NCI-H146 (cell line): ENCODE measurements at regions not wholly inside any gene's neighbourhood (a gene's known extent, or its start where the extent isn't known, plus 50 kb on each side); places are given as distances from the start of the nearest gene placed in this dataset.

Source experiments
- DNase-seq: peaks from one replicate; lab custom pipeline; 2025; lab: John Stamatoyannopoulos, UW

DNA sequence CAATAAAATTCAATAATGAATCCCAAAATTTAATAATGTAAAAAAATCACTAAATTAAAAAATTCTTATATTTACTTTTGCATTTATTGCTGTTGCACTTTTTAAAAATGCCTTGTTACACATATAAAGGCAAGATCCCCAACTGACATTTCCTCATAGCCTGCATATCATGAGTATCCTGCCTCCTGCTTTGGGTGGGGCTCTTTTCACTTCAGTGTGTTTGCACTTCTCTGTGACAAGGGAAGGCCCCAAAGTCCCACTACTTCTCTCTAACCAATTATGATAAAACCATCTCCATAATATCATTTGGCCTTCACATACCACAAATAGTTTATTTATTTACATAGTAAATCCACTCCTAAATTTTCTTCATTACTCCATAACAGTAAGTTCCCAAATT is 446.1 kb upstream of the MARCKS start:
- no peak for DNase-seq

DNA sequence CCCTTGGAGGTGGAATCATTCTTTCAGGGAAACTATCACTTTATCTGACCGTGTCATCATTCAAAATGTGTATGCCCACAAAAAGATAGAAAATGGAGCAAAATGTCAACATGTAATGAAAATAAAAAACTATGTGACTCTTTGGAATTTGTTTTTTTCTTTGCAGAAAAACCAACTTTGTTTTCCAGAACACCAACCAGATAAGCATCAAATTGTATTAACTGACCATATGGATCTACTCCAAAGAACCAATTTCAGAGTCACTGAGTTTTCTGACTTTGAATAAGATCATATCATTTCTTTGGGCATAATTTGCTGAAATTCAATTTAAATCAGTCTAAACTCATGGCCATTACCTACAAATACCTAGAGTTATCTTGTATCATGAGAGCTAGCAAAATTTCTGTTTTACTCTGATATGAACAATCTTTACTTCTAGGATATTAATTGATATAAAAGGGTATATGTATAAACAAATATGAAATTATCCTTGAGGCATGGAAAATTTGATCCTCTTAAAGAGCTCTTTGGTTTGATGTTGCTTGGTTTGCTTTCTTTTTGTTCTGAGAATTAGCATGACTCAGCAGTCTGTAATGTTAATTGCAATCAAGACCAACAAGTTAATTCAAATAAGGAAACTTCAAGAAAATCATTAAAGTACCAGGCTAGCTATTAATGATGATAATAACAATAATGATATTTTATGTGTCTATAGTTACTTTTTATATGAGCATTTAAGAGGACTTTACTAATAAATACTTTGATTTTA is 444.4 kb upstream of the MARCKS start:
- no peak for DNase-seq

- peak; percentile 64 for DNase-seq
Observed at GRCh38 chr6:113414511-113414910, 442.6 kb upstream of the MARCKS start.

DNA sequence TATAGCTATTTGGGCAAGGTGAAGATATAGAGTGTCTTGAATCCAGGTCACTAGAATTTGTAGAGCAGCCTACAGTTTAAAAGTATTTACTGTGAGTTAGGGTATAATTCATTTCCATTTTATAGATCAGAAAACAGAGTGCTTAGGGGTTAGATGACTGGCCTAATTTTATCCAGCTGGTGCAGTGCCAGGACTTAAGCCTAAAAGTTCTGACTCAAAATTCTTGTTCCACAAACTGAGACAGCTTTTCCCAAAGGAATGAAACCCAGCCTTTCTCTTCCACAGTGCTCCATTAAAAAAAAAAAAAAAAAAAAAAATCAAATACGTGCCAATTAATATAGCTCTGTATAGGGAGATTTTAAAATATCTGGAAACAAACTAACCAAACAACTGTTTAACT is 441.0 kb upstream of the MARCKS start:
- DNase-seq, result no peak

DNA sequence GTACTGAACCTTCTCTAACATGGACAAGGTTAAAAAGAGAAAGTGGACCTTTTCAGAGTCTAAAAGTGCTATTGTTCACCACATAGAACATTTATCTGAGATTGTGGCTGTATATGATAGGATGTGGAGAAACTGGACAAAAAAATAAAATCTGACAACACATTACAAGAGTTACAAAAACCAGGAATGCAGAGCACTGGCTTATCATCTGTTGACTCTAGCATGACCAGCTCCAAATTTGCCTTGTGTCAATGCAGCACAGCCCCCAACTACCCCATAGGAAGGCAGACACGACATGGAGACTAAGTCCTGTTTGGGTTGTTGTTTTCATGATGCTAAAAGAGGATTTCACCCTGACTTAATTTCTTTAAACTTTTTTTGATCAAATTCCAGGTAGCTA is 436.9 kb upstream of the MARCKS start:
- DNase-seq, result no peak

- no peak for DNase-seq
Observed at GRCh38 chr6:113421997-113422396, 435.1 kb upstream of the MARCKS start.

DNA sequence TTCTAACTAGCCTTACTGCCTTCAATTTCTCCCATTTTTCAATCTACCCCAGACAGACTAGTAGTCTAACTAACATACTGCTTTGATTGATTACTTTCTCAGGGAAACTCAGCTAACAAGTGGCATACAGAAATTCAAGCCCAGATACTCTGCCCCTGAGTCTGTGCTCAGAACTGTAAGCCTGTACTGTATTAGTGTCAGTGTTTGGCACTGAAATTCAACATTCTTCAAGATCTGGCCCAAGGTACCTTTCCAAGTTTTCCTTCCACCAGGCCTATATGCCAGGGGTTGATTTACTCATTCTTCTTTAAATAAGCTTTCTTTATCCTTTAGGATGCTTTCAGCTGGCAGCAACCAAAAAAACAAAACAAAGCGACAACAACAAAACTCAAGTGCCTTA is 433.2 kb upstream of the MARCKS start:
- DNase-seq, result no peak

DNA sequence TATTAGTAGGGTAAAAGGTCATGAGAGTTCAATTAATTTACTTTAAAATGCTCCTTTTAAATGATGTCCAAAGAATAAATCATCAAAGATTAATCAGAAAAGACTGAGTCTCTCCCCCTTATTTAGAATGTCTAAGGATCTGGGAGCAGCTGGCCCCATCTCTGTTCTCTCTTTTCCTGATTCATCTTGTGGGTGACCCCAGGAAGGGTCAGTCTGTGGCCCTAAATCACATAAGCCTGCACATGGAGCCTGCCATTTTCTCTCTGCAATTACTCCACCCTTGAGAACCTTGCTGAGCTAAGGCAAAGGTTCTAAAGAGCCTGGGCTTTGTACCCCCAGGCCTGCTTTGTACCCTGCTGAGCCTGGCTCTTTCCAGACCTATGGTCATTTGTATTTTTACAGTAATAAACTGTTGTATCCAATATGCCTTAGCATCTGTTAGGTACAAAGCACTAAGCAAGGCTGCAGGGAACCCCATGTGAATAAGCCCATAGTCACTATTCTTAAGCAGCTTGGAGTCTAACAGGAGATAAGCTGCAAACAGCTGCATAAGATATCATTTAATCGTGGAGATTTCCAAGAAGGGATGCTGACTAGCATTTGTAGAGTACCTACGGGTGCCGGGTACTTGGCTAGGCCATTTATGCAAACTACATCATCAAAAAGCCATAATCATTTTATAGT is 431.0 kb upstream of the MARCKS start:
- no peak for DNase-seq

- DNase-seq, result no peak
Observed at GRCh38 chr6:113427617-113428016, 429.5 kb upstream of the MARCKS start.

DNA sequence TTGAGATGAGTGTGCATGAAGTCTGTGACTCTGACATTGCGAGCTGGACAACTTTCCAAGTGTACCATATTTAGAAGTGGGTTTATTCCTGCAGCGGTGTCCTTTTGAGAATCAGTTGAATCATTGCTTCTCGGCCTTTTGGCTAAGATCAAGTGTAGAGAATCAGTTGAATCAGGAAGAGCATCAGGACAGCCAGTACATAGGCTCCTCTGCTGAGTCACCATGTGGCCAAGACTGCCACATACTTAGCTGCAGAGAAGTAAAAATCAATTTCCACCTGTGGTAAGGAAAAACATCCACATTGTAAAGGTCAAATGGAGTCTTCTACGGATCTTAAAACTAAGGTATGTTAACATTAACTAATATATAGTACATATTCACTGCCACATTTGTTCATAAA is 428.4 kb upstream of the MARCKS start:
- DNase-seq, result no peak

DNA sequence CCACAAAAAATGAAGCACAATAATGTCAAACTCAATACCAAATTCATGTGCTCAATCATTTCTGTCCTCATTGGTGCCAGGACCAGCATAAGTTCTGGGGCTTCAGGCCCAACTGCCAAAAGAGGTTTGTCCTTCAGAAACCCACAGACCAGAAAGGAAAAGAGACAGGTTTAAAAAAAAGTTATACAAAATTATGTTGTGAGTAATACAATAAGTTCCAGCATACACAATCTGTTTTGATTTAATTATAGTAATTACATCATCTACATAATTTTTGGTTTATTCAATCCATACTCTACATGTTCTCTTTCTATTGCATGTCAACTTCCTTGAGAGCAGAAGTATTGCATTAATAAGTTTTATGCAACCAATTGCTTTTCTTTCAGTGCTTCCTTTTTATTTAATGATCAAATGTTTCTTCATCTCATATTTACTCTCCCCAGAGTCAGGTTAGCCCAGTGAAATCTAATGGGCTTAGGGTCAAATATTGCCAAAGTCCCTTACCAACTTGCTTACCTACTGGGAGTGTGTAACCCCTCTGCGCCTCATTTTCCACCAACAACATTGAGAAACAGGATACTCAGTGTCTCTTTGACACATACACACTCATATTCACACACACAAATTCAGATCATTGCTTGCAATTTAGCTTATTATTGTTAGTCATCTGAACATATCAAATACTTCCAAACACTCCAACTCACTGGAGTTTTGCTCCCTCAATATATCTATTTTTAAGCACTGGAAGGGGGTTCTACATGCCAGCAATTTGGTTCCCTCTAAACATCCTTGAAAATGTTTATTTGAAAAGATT is 424.4 kb upstream of the MARCKS start:
- DNase-seq, result no peak

DNA sequence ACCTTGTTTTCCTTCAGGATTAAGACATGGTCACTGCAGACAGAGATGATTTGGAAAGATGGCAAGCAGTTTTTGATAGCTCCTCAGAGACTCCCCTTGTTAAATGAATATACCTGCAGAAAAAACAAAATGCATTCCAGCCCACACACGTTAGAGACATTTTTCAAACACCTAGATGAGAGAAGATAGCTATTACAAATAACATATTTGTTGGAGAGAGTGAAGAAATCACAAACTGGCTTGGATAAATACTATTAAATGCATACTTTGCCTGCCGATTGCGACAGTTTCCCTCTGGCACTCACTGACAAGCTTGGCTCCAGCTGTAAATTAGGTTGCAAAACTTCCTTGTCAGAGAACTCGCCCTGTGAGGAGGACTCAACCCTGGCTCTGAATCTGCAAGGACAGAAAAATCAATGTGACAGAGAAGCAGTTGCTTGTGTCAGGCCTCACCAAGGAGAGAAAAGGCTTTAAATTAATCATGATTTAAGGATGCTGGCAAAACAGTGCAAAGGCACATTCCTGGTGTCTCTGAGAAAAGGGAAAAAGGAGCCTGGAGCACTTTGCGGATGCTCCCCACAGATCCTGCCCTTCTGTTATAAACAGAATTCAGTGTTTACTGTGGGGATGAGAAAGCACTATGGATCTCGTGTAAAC is 423.7 kb upstream of the MARCKS start:
- DNase-seq, result no peak

GRCh38 chr6:113434641-113435040 is 422.5 kb upstream of the MARCKS start:
- no peak for DNase-seq

GRCh38 chr6:113437566-113437965 is 419.6 kb upstream of the MARCKS start:
- no peak for DNase-seq

GRCh38 chr6:113439866-113440265 is 417.3 kb upstream of the MARCKS start:
- no peak for DNase-seq

- peak; percentile 89 for DNase-seq
Observed at GRCh38 chr6:113442040-113442439, 415.1 kb upstream of the MARCKS start.

- DNase-seq, result no peak
Observed at GRCh38 chr6:113445201-113445600, 411.9 kb upstream of the MARCKS start.

GRCh38 chr6:113447088-113447831 is 409.9 kb upstream of the MARCKS start:
- DNase-seq, result no peak

DNA sequence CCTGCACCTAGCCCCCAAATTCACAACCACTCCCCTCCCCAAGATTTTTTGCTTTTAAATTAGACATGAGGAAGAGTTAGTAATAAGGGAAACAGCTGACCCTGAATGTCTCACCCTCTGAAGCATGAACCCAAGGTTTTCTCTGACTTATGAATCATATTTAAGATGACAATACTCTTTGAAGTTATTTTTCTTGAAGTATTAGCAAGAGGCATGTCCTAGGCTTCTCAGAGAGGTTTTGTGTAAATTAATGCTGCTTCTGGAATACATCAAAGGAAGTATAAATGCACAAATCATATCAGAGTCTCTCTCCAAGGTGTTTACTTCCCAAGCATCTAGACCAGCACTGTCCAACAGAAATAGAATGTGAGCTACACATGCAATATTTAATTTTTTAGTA is 408.1 kb upstream of the MARCKS start:
- DNase-seq, result no peak

DNA sequence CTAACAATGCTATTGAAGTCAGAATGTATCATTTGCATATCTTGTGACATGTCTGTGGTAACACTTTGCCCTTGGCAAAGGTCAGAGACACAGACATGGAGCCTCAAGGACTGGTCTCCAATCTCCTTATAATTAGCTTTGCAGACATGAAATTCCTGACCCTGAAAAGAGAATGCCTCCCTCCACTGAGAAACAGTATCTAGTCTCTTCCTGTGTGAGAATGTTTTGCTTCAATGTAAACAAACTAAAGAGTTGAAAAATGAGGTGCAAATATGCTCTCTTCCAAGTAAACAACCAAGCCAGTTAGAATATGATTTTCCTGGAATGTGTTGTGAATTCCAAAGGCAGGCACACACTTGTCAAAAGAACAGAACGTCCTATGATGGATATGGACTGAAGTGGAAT is 407.1 kb upstream of the MARCKS start:
- DNase-seq, result no peak

GRCh38 chr6:113451049-113451448 is 406.1 kb upstream of the MARCKS start:
- DNase-seq, result no peak

- DNase-seq, result no peak
Observed at GRCh38 chr6:113457198-113457597, 399.9 kb upstream of the MARCKS start.
